OCI-LY7 (cell line): ENCODE measurements at regions not wholly inside any gene's neighbourhood (a gene's known extent, or its start where the extent isn't known, plus 50 kb on each side); places are given as distances from the start of the nearest gene placed in this dataset.

Experiments
- CTCF ChIP-seq: fragments of 200-600 bp; sonication (generic); conservative IDR thresholded peaks from 2 replicates; pipeline ENCODE4 v1.5.1; 2014; ENCODE audit warnings: mild to moderate bottlenecking, antibody characterized with exemption, low read length, moderate library complexity, mixed read lengths
- EZH2phosphoT487 ChIP-seq: fragments of 200-600 bp; sonication (generic); IDR thresholded peaks from 2 replicates; pipeline ENCODE4 v1.6.1; 2018; ENCODE audit warnings: low read depth, borderline replicate concordance, mild to moderate bottlenecking, mixed run types, antibody characterized with exemption, low read length, moderate library complexity, mixed read lengths

GRCh38 chr1:29674627-29675326 is 438.5 kb downstream of the PTPRU start:
- TF ChIP-seq CTCF, result no peak
- no peak for TF ChIP-seq EZH2phosphoT487
